Stimulated activated CD4-positive, alpha-beta T cell treated with anti-CD3 and anti-CD28 coated beads, Interleukin-2, amount 100 ng/mL, for 4 hours (primary cell): ENCODE measurements at regions not wholly inside any gene's neighbourhood (a gene's known extent, or its start where the extent isn't known, plus 50 kb on each side); places are given as distances from the start of the nearest gene placed in this dataset.

Source experiments
- DNase-seq: peaks from one replicate; pipeline ENCODE4 v3.0.0-alpha.2; 2020; ENCODE audit warnings: low read depth

DNA sequence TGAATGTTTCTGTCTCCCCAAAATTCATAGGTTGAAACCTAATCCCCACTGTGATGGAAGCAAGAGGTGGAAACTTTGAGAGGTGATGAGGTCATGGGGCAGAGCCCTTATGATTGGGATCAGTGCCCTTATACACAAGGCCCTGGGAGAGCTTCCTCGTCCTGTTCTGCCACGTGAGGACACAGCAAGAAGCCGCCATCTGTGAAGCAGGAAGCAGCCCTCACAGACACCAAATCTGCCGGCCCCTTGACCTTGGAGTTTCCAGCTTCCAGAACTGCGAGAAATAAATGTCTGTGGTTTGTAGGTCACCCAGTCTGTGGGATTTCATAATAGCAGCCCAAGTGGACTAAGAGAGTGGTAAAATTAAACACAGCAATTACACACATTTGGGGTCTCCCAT is 737.4 kb downstream of the UQCRFS1 start:
- DNase-seq: no peak

DNA sequence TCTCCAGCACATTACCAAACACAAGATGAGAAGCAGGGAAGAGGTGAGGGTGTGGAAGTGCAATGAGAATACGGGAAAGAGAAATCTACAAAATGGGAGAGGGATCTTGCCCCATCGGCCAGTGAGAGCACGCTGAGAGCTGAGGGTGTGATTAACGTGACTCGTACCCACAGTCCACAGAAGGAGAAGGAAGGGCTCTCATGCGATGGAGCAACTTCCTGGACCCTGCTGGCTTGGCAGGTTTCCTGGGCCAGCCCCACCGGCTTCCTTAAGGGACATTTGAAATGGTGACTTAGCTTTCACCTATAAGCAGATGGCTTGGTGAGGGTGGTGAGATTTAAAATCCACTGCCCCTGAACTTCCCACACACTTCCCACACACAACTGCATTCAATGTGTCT is 740.1 kb downstream of the UQCRFS1 start:
- DNase-seq: no peak

DNA sequence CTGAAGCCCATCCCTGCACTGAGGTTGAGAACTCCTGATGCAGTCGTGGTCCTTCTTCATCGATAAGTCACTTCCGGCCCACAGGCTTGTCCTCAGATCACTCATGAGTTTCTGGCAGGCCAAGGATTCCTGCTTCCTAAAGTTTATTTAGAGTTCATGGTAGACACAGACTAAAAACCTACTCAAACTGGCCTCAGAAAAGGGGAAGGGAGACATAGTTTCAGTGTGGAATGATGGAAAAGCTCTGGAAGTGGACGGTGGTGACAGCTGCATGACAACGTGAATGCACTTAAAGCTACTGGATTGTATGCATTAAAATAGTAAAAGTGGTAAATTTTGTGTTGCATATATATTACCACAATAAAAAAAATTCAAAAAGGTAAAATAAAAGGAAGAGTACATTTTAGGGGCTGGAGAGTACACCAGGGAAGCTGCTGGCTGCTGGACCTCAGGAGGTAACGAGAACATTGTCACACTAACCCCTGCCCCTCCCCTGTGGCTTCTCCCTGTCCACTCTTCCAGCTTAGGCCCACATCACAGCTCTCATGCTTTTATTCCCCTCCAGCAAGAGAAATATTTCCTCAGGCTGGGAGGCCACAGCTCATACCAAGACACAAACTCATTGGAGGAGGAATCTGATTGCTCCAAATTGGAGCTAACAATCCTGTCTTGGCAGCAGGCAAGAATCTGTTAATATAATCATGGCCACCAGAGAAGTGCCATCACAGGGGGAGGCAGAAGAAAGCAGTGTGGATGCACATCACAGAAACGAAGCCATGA is 741.0 kb downstream of the UQCRFS1 start:
- DNase-seq: no peak

DNA sequence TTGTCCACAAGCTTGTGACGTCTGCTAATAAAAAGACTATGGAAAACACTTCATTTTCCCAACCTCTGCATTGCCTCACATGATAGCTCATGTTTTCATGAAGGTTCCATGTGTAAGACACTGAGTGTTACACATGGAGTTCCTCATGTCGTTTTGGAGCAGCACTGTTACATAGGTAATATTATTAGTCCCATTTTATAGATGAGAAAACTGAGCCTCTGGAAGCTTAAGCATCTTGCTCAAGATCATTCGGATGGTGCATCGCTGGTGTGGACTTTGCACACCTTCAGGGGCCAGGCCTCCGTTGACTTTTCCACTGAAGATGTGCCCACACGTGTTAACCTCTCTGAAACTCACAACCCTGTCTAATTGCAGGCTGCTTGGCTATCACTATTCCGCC is 743.4 kb downstream of the UQCRFS1 start:
- DNase-seq: no peak

- peak; percentile 6 for DNase-seq
Observed at GRCh38 chr19:28468701-28469459, 744.1 kb downstream of the UQCRFS1 start.

DNA sequence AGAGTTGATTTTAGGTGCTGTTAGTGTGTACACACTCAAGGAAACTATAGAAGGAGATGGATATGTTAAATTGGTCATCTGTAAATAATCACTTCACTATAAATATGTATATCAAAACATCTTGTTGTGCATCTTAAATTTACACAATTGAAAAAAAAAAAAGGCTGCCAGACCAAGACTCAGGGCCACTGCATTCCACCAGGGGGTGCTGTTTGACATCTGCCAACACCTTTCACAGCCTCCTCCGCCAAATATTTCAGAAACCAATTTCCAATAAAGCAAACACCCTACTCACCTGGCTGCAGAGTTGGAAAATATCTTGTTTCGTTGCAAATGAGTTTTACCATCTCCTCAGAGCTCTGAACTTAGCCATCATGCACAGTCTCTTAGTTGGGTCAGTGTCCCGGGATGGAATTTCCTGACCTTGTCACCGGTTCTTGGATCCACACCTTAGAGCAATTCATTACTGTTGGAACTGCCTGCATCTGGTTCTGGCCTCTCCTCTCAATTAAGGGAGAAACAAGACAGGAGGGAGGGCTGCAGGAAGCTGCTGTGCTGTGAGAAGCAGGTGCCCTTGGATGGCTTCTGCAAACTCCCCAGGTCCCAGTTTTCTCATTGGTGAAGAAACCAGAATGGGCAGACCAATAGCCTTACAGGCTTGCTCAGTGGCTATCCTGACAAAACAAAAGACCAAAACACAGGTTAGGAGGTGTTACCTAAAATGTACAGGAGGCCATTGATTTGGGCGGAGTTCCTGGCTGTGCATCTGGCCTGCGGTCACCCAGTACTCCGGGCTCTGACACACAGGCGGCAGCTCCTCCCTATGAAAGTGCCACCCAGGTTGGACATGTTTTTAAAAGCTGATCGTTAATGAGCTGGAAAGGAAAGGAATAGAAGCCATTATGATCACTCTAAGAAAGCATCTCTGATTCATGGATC is 746.6 kb downstream of the UQCRFS1 start:
- DNase-seq: peak; percentile 46

DNA sequence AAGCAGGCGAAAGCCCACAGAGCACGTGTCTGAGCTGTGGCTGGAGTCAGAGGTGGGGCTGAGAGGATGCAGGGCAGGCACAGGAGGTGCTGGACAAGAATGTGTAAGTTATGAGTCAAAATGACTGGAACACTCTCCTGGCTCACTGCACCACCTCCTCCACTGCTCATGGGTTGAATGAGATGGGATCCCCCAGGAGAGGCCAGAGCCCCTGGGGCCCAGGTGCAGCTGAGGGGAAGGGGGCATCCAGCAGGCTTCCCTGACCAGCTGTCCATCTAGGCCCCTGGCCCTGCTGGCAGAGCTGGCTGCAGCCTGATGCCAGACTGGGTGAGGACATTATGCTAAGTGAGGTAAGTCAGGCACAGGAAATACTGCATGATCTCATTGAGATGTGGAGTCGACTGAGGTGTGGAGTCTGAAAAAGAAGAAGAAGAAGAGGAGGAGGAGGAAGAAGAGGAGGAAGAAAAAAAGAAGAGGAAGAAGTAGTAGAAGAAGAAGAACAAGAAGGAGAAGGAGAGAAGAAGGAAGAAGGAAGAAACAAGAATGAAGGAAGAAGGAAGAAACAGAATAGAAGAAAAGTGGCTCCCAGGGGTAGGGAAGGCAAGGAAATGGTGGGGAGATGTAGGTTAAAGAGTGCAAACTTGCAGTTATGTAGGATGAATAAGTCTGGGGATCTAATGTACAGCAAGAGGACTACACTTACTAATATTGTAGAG is 747.4 kb downstream of the UQCRFS1 start:
- DNase-seq: no peak

GRCh38 chr19:28463493-28464053 is 749.4 kb downstream of the UQCRFS1 start:
- DNase-seq: no peak

GRCh38 chr19:28457620-28458019 is 755.3 kb downstream of the UQCRFS1 start:
- DNase-seq: no peak

- no peak for DNase-seq
Observed at GRCh38 chr19:28456708-28457320, 756.1 kb downstream of the UQCRFS1 start.

DNA sequence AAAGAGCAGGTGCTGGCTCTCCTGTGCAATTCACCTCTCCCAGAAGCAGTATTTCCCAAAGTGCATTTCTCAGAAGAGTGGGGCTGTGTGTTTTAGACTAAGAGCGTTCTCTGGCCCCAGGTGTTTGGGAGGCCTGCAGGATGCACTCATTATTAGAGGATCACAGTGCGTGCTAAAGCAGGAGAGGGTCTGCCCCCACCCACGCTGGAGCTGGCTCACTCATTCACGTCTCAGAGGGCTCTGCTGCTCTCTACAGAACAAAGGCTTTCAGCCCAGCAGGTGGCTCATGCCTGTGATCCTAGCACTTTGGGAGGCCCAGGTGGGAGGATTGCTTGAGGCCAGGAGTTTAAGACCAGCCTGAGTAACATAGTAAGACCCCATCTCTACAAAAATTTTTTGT is 756.7 kb downstream of the UQCRFS1 start:
- DNase-seq: no peak

DNA sequence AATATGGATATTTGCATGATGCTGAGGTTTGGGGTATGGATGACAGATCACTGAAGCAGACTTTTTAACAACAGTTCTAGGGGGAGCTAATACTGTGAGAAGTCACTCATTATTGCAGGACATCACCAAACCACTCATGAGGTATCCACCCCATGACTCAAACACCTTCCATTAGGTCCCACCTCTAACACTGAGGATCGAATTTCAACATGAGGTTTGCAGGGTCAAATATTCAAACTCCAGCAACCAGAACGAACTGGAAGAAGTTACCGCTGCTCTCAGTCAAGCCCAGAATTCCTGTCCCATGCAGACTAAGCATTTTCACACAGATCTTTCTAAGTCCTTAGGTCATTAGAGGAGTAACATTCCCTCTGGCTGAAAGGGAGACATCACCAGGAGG is 758.9 kb downstream of the UQCRFS1 start:
- DNase-seq: no peak

GRCh38 chr19:28453420-28453819 is 759.5 kb downstream of the UQCRFS1 start:
- no peak for DNase-seq

- no peak for DNase-seq
Observed at GRCh38 chr19:28449803-28450202, 763.1 kb downstream of the UQCRFS1 start.

GRCh38 chr19:28446511-28446910 is 766.4 kb downstream of the UQCRFS1 start:
- DNase-seq: no peak

GRCh38 chr19:28445826-28446225 is 767.1 kb downstream of the UQCRFS1 start:
- no peak for DNase-seq

- no peak for DNase-seq
Observed at GRCh38 chr19:28444362-28444761, 768.6 kb downstream of the UQCRFS1 start.

- DNase-seq: no peak
Observed at GRCh38 chr19:28443361-28443760, 769.6 kb downstream of the UQCRFS1 start.

DNA sequence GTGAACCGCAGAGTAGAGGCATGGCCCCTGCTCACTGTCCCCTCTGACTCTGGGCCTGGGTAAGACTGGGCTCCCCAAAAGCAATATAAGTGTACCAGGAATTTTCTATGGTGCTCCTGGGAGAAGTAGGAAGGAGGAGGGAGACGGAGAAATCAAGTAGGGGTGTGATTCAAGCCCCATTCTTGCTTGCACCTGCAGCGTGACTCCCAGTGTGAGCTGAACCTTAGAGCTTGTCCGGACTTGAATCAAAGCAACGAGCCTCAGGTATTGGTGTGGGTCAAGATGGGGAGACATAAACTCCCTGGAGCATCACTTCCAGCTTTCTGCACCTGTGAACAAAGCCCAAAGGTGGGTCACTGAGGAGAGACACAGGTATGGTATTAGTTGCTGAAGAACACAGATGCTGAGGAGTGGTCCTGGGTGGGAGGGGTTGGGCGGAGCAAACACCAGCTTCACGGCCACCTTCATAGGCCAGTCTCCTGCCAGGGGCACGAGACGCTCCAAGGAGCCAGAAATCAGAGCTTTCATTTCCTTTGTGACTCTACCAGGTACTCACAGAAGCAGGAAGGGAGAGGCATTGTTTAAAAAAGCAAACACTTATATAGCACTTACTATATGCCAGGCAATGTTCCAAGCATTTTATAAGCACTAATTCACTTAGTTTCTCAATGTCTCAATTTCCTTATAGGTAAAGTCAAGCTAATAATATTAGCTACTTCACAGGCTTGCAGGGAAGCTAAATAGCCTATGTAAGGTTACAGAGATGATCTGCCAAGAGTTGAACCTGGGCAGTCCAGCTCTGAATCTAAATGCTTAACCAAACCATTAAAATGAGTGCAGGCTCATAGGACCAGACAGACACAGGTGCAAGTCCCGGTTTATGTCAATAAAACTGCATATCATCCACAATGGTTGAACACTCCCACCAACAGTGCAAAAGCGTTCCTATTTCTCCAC is 775.3 kb downstream of the UQCRFS1 start:
- DNase-seq: no peak

- DNase-seq: no peak
Observed at GRCh38 chr19:28436320-28436719, 776.6 kb downstream of the UQCRFS1 start.
